HG03457 (cell line): ENCODE measurements at regions not wholly inside any gene's neighbourhood (a gene's known extent, or its start where the extent isn't known, plus 50 kb on each side); places are given as distances from the start of the nearest gene placed in this dataset.

Experiments used
- ATAC-seq: cut with Tn5 transposase; IDR thresholded peaks from one replicate; pipeline ENCODE4 v1.9.1; 2021; ENCODE audit warnings: moderate number of reproducible peaks; ENCODE audit not compliant: unreplicated experiment

DNA sequence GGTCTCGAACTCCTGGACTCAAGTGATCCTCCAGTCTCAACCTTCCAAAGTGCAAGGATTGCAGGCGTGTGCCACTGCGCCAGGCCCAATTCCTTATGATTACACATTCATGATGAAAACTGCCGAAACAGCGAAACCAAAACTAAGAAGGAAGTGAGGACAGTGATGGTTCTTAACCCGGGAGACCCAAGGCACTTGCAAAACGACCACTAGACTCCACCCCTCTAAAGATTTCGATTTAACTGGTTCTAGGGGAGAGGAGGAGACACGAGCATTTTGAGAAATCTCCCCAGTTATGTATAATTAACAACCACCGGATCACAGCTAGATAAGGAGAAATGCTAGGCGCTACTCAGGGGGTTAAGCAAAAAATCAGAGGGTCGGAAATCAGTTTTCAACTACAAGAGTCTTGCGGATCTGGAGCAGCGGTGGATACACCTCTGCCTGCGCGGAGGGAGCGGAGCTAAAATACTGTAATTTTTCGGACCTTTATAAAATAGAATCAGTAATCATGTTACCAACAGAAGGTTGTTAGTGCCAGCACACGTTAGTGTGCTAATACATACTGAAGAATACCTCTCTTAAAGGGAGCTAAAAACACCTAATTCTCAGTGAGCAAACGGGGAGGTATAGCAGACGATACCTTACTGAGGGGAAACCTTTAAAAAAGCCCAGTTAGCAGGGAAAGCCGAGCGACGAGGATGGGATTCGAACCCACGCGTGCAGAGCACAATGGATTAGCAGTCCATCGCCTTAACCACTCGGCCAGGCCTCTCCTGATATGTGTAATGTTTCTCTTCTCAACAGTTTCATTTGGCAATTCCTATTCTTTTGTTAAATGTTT is 60.0 kb upstream of the BTN3A2 start:
- ATAC-seq: no peak

DNA sequence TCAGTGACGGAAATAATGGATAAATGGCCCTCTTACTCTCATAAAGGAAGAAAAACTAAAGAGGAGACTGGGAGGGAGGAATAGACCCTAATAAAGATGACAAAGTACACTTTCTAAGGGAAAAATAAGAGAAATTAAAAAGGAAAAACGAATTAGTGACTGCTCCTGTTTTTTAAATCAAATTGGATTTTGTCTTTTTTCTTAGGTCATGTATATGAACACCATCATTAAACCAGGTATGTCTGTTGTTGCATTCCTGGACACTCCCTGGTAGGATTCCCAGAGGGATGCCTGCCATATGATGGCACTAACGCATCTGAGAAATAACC is 59.4 kb upstream of the BTN3A2 start:
- no peak for ATAC-seq

DNA sequence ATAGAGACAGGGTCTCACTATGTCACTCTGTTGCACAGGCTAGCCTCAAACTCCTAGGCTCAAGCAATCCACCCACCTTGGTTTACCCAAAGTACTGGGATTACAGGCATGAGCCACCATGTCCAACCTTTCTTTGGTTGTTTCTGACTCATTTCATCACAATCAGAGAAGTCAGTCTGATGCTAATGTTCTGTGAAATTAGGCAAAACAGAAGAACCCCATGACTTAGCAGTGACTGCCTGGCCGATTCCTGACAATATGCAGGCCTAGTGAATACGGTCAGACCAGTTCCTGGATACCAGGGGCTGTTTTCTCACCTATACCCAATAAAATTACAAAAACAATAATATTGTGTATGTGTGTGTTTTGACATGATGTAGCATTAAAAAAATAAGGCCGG is 58.8 kb upstream of the BTN3A2 start:
- no peak for ATAC-seq

DNA sequence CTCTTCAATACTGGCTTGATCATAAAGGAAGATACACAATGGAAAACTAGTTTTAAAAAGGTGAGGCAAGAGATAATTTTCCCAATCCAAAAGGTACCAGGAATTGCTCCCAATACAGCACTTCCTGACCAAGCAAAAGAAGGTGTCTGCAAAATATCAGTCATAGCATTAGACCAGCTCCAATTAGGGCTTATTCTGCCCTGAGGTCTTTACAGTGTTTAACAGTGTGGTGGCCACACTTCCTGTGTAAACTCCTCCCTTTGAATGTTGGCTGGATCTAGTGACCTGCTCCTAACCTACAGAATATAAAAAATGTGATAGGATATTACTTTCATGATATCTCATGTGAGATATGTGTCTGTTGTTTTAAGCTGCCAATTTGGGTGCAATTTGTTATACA is 57.1 kb upstream of the BTN3A2 start:
- ATAC-seq: no peak

DNA sequence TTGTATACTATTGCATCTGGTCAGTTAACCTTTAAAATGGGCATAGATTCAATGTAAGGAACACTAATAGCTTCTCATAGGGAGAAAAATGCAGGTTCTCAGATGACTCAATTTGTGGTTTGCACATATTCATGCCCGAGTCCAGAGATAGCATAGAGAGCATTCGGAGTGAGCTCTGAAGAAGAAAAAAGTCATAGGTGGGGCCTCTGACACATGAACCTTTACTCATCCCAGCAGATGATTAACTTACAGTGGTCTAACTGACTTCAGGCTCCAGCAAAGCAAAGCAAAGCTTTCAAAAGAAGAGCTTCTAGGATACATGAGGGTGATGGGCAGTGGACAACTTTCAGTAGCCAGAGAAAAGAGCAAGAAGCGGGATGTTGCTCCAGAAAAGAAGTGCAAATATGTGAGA is 55.3 kb upstream of the BTN3A2 start:
- ATAC-seq: no peak

DNA sequence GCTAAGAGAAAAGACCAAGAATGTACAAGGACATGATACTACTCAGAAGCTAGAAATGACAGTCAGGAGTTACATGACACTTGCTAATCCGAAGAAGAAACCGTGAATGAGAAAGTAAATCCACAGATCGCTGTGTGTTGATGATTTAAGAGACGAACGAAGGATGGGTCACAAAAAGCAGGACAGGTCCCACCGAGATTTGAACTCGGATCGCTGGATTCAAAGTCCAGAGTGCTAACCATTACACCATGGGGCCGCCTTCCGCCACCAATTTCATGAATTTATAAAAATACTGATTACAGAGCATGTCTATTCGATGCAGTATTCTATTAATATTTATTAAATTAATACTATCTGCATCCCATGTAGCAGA is 54.0 kb upstream of the BTN3A2 start:
- no peak for ATAC-seq

DNA sequence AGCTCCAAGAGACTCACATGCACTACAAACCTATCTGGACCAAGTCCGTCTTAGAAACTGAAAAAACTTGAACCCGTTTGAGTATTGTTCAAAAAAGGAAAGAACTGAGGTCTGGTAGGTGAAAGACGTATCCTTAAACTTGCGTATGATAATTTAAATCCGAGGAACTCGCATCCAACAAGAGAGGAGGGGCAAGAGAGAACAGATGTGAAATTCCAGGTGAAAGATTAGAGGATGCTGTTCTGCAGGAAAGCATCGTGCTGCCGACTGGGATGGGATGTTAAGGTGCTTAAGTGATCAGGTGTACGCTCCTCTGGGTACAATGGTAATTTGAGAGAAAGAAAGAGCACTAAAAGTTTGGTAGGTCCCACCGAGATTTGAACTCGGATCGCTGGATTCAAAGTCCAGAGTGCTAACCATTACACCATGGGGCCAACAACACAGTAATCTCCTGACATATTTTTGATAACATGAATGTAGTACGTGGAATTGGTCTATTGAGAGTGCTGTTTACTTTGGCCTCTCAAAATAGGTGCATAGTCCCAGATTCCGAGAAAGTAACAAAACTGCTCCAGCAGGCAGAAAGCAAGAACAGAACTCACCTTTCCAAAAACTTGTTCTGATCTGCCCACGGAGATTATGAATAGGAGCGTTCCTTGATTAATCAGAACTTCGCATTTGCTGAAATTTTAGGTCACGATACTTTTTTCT is 53.5 kb upstream of the BTN3A2 start:
- ATAC-seq: no peak

DNA sequence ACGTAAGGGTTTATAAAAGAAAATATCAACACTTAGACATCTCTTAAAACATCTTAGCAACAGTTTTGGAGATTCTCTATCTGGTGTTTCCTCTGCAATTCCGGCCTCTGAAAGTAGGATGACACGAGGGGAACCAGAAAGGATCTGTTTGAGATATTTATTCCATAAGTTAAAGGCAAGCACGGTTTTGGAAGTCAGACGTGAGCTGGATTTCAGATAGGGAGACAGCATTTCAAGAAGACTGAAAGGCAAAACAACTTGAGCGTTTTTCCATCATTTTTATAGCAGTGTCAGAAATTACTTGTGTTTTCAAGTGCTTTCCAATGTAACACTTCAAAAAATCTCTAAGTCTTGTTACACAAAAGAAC is 52.9 kb upstream of the BTN3A2 start:
- ATAC-seq: no peak

DNA sequence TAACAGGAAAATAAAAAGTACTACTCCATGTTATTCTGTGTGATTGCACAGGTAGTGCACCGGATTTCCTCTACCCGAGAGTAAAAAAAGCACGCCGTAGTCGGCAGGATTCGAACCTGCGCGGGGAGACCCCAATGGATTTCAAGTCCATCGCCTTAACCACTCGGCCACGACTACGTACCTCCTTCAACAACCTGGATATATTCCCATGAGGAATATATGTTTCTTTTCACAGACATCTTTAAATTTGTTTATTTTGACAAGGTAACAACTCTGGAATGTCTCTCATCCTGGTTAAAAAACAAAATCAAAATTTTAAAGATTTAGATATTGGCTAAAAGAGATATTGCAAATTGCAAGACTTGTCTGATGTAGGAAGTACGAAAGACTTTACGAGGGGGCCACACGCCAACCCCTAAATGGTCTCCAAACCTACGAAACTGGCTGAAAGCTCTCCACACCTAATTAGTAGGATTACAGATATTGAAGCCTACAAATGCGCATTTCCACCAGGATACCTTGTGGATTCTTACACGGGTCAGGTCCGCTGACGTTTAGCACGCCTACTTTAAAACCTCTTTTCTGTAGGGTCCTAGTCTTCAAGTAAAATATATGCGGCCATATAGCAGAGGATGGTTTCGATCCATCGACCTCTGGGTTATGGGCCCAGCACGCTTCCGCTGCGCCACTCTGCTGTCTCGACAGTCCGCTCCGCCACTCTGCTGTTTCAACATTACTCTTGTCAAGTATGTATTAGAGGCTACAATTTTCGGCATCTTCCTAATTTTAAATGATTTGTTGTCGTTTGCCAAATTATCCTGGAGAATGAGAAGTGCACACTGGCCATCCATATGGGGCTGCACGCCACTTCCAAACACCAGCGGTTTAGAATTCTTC is 52.2 kb upstream of the BTN3A2 start:
- no peak for ATAC-seq
